HG02870 (cell line): ENCODE measurements at regions not wholly inside any gene's neighbourhood (a gene's known extent, or its start where the extent isn't known, plus 50 kb on each side); places are given as distances from the start of the nearest gene placed in this dataset.

Source experiments
- ATAC-seq: cut with Tn5 transposase; IDR thresholded peaks from one replicate; pipeline ENCODE4 v1.9.1; 2021; ENCODE audit warnings: mild to moderate bottlenecking, moderate library complexity; ENCODE audit not compliant: unreplicated experiment

DNA sequence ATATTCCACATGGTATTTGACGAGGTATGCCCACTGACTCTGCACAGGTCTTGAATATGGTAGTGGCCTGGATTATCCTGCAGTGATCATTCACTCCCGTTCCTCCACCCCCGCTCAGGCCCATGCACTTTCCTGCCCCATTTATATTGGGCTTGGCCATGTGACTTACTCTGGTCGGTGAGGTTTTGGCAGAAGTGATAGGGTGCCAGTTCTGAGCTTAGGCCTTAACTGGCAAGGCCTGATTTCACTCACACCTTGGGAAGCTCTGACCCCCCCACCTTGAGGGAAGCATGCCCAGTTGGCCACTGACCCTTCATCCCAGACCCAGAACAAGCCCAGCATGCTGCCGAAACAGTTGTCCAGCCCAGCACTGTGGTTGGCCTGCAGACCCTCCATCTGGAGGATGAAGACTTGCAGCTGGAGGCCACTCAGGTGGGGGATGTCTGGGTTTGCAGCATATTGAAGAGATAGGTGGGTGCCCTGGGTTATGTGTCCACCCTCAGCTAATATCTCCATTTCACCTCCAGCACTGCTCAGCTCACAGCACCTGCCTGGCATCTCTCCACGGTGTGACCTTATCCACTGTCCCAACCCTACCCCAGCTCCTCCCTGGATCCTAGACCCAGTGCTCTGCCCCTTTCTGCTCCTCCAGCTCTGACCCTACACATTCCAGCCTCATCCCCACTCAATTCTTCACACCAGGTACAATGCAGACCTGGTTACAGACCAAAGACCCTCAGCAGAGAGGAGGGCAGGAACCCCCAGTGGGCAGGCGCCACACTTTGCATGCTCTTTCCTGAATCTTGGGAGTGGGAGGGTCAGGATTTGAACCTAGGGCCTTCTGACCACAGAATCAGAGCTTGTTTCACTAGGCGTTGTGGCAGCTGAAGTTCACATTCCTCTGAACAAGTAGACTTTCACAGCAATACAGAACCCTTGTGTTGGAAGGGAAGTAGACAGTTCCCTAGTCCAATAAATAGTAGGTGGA, 138.1 kb upstream of the CHST15 start:
- ATAC-seq: no peak

DNA sequence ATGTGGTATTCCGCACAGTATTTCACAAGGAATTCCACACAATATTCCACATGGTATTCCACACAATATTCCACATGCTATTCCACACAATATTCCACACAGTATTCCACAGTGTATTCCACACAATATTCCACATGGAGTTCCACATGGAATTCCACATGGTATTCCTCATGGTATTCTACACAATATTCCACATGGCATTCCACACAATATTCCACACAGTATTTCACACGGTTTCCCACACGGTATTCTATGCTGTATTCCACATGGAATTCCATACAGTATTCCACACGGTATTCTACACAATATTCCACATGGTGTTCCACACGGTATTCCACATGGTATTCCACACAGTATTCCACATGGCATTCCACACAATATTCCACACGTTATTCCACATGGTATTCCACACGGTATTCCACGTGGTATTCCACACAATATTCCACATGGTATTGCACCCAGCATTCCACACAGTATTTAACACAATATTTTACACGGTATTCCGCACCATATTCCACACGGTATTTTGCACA, 137.3 kb upstream of the CHST15 start:
- no peak for ATAC-seq

DNA sequence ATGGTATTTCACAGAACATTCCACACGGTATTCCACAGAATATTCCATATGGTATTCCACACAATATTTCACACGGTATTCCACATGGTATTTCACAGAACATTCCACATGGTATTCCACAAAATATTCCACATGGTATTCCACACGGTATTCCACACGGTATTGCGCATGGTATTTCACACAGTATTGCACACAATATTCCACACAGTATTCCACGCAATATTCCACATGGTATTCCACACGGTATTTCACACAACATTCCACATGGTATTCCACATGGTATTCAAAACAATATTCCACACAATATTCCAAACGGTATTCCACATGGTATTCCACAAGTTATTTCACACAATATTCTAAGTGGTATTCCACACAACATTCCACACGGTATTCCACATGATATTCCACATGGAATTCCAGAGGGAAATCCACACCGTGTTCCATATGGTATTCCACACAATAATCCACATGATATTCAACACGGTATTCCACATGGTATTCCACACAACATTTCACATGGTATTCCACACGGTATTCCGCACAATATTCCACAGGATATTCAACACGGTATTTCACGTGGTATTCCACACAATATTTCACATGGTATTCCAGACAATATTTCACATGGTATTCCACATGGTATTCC, 136.7 kb upstream of the CHST15 start:
- no peak for ATAC-seq

DNA sequence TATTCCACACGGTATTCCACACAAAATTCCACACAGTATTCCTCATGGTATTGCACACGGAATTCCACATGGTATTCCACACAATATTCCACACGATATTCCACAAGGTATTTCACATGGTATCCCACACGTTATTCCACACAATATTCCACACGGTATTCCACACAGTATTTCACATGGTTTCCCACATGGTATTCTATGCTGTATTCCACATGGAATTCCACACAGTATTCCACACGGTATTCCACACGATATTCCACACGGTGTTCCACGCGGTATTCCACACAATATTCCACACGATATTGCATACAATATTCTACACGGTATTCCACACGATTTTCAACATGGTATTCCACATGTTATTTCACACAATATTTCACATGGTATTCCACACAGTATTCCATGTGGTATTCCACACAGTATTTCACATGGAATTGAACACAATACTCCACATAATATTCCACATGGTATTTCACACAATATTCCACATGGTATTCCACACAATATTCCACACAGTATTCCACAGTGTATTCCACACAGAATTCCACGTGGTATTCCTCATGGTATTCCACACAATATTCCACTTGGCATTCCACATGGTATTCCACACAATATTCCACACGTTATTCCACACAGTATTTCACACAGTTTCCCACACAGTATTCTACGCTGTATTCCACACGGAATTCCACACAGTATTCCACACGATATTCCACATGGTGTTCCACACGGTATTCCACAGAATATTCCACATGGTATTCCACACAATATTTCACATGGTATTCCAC, 136.0 kb upstream of the CHST15 start:
- no peak for ATAC-seq

DNA sequence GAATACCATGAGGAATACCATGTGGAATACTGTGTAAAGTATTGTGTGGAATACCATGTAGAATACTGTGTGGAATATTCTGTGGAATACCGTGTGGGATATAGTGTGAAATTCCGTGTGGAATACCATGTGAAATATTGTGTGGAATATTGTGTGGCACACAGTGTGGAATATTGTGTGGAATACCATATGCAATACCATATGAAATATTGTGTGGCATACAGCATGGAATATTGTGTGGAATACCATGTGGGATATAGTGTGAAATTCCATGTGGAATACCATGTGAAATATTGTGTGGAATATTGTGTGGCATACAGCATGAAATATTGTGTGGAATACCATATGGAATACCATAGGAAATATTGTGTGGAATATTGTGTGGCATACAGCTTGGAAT, 135.1 kb upstream of the CHST15 start:
- no peak for ATAC-seq

DNA sequence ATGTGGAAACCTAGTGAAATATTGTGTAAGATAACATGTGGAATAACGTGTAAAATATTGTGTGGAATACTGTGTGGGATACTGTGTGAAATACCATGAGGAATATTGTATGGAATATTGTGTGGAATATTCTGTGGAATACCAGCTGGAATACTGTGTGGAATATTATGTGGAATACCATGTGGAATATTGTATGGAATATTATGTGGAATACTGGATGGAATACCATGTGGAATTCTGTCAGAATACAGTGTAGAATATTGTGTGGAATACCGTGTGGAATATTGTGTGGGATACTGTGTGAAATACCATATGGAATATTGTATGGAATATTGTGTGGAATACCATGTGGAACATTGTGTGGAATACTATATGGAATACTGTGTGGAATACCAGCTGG, 134.6 kb upstream of the CHST15 start:
- no peak for ATAC-seq

DNA sequence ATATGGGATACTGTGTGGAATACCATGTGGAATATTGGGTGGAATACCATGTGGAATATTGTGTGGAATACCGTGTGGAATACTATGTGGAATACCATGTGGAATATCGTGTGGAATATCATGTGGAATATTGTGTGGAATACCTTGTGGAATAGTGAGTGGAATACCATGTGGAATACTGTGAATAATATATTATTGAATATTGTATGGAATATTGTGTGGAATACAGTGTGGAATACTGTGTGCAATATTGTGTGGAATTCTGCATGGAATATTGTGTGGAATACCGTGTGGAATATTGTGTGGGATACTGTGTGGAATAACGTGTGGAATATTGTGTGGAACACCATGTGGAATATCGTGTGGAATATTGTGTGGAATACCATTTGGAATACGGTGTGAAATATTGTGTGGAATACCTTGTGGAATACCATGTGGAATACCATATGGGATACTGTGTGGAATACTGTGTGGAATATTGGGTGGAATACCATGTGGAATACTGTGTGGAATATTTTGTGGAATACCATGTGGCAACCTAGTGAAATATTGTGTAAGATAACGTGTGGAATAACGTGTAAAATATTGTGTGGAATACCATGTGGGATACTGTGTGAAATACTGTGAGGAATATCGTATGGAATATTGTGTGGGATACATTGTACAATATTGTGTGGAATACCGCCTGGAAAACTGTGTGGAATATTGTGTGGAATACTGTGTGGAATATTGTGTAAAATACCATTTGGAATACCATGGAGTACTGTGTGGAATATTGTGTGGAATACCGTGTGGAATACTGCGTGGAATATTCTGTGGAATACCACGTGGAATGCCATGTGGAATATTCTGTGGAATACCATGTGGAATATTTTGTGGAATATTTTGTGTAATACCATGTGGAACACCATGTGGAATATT, 133.9 kb upstream of the CHST15 start:
- ATAC-seq: no peak

DNA sequence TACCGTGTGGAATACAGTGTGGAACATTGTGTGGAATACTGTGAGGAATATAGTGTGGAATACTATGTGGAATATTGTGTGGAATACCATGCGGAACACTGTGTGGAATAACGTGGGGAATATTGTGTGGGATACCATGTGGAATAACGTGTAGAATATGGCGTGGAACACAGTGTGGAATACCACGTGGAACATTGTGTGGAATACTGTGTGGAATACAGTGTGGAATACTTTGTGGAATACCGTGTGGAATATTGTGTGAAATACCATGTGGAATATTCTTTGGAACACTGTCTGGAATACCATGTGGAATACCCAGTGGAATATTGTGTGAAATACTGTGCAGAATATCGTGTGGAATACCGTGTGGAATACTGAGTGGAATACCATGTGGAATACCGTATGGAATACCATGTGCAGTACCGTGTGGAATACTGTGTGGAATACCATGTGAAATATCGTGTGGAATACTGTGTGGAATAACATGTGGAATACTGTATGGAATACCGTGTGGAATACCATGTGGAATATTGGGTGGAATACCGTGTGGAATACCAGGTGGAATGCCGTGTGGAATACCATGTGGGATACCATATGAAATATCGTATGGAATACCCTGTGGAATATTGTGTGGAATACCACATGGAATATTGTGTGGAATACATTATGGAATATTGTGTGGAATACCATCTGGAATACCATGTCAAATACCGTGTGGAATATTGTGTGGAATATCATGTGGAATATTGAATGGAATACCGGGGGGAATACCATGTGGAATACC, 133.1 kb upstream of the CHST15 start:
- no peak for ATAC-seq

DNA sequence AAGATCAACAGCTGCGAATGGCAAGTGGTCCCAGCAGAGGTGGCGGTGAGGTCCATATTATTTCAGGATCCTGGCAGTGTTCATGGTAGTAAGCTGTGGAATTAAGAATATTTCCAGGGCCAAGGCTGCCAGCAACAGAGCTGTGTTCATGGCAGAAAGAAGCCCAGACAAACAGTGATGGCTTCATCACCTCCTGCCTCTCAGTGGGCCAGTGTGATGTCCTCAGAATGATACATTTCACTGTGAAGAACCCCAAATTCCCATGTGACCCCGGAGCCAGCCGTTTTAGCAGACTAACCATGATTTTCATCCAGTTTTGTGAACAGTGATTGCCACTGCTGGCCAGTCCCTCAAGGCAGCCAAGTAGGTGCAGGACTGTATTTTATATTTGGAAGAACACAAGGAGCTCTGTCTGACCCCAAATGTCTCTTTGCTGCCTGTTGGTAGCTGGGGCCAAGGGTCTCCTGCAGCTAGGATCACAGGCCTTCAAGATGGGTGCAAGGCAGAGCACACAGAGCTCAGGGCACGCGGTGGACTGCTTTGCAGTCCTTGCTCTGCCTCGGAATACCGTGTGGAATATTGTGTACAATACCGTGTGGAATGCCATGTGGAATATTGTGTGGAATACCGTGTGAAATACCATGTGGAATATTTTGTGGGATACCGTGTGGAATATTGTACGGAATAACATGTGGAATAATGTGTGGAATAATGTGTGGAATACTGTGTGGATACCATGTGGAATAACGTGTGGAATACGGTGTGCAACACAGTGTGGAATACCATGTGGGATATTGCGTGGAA, 132.3 kb upstream of the CHST15 start:
- ATAC-seq: no peak

DNA sequence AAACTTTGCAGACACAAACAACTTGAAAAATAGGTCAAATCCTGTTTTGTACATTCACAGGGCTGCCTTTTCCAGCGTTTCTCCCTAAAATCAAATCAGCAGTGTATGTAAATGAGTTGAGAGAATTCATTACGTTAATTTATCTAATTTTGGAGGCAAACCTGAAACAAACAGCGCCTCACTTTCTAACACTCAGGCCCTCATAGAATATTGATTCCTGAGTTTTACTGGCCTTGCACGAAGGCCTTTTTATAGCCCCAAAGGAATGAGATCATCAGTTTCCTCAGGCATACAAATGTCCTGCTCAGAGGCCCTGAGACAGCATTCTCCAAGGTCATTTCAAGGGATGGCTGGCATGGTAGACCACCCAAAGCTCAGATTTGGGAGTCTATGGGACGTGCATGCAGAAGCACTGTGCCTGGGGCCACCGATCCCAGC, 131.7 kb upstream of the CHST15 start:
- no peak for ATAC-seq

DNA sequence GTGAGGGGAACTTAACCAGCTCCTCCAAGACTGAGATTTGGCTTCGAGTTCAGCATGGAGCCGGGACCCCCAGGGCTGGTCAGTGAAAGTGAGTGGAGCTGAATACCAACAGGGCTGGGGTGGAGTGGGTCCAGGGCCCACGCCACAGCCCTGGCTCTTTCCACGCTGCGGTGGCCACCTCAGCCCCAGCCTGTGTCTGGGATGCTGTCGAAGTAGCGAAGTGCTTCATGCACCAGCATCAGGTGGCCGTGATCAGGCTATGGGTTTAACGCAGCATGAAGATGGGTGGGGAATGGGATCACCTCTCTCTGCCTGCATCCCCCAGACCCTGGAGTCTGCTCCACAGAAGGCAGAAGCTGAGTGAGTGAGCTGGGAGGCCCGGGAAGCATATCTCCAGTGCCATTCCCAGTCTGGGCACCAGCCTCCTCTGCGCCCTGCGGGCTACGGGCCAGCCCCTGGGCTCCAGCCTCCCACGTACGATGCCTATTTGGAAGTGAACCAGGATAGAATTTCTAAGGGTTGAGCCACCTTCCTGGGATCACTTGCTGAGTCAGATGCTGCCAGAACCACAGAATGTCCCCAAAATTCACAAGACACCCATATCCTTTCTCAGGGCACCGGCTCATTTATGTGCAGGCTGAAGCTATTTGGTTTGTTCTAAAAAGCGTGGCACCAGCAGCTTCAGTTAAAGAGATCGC, 131.1 kb upstream of the CHST15 start:
- no peak for ATAC-seq

DNA sequence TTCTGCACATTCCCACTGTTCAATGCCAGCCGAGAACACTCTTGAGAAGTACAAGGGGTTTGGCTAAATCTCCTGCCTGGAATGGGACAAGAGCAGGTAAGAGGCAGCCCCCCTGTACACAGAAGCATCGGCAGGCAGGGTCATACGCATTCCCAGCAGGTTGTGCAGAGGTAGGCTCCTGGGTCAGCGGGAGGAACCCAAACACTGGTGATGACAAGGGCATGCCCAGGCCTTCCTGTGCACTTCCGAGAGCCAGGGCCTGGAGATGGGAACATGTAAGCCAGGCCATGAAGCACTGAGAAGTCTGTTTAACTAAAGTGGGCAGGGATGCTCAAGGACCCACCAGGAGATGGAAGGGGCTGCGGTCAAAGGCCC, 130.3 kb upstream of the CHST15 start:
- ATAC-seq: no peak

DNA sequence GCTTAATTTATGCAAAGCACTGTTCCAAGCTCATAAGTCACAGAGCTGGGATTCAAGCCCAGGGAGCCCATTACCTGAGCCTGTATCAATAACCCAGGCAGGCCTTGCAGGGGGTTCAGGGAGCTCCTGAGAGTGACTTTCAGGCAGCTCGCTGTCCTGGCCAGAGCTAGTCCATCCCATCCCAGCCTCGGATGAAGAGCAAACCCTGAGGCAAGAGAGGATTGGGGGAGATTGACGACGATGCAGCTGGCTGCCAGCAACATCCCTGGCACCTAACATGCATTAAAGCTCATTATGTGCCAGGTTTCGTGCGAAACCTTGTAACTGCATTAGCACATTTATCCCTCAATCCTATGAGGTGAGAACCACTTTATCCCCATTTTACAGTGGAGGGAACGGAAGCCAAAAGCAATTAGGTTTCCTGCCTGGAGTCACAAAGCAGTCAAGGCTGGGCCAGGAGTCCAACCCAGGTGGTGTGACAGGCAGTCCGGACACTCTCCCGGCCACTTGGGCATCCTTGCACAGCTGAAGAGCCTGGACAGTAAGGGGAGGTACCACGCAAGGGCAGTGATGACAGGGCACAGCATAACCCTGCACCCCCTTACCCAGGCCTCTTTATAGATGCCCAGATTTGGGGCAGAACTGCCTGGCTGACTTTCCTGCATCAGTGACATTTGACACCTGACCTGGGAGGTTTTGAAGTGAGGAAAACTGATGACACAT, 129.8 kb upstream of the CHST15 start:
- no peak for ATAC-seq

DNA sequence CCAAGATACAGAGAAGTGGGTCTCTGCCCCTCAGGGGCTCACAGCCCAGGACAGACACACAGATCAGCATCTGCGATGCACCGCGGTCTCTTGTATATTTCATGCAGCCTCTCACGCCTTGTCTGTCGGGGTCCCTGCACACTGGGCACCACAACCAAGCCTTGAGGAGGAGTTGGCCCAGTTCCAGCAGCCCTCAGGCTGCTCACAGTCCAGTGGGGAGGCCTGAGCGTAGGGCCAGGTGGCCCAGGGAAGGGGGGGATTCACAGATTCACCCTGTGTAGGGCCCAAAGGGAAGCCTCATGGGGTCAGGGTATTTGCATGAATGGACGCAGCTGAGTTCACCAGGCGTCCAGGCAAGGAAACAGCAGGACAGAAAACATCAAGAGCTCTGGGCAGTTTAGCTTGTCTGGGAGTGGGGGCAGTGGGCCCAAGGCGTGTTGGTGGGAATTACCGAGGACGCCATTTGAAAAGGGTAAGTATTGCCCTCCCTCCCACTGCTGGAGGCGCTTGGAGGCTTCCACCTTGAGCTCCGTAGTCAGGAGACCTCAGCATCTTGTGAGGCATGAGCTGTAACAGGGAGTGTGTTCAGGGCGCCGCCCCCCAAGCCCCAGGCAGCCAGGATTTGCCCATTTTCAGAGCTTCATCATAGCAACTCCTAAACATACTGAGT, 129.1 kb upstream of the CHST15 start:
- no peak for ATAC-seq

DNA sequence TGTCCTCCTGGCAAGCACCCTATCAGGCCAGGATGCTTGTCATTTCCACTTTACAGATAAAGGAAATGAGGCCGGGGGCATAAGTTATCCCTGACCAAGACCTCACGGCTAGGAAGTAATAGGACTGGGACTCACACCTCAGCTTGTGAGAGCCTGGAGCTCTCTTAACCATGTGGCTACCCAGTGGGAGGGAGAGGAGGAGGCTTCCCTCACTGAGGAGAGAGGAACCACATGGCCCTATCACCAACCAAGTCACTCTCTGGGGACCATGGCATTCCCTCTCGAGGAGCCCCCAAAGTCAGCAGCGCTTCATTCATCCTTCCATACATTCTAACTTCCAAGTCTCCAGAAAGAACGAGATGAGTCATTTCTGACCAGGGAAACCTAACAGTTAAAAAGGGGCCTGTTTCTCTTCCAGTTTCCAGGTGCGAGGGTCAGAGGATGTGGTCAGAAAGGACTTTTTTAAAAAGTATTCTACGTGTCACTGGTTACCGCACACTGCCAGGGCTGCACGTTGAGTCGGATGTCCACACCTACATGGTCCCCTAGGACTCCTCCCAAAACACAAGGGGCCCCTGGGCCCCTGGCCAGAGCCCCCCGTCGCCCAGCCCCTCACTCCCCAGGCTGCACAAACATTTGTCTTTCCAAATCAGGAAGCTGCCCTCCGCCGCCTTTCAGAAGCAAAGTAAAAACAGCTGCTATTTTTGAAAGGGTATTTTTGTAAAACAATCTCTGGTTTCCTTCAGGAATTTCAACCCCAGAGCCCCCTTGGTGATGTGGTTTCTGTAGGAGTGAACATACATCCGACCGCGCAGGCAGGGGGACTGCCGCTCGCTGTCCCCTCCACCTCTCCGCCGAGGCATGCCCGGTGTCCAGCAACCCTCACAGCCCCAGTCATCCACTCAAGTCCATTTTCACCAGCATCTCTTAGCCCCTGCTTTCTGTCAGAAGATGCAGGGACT, 128.2 kb upstream of the CHST15 start:
- ATAC-seq: peak; percentile 70

DNA sequence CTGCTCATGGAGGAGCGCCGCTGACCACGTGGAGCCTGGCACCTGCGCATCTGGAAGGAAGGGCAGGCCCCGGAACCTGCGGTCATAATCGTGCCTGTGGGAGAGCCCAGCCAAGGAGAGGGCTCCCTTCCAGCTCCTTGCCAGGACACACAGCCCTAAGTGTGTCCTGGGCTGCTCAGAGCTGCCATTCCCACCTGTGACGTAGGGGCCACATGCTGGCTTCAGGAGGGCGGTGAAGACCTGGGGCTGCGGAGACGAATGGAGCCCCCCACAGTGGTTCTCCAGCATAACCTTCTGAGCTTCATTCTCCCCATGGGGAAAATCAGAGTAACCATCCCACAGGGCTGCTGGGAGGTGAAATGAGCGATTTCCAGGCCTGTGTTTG, 127.6 kb upstream of the CHST15 start:
- ATAC-seq: no peak
